Testis (tissue), 2 donors: ENCODE measurements at regions not wholly inside any gene's neighbourhood (a gene's known extent, or its start where the extent isn't known, plus 50 kb on each side); places are given as distances from the start of the nearest gene placed in this dataset.
A peak's percentile ranks its signal among the peaks of the same experiment; 100 is the strongest.

Experiments used
- DNase-seq: peaks from one replicate; pipeline ENCODE4 v3.0.0-alpha.2; 2019
- H3K27ac ChIP-seq, 2 donors: fragments of 200-600 bp; sonication (generic); one replicate each; pipeline ENCODE4 v1.5.1; 2019
- H3K27me3 ChIP-seq: fragments of 200-600 bp; sonication (generic); one replicate; pipeline ENCODE4 v1.5.1; 2019
- H3K36me3 ChIP-seq: fragments of 200-600 bp; sonication (generic); one replicate; pipeline ENCODE4 v1.5.1; 2017; ENCODE audit warnings: low read depth; ENCODE audit errors: missing control alignments
- H3K4me1 ChIP-seq: fragments of 200-600 bp; sonication (generic); one replicate; pipeline ENCODE4 v1.5.1; 2019
- H3K4me3 ChIP-seq, 2 donors: fragments of 200-600 bp; sonication (generic); one replicate each; pipeline ENCODE4 v1.5.1; 2017 to 2019
- H3K9me3 ChIP-seq: fragments of 200-600 bp; sonication (generic); one replicate; pipeline ENCODE4 v1.5.1; 2017
- POLR2A ChIP-seq: fragments of 450-650 bp; IDR thresholded peaks from one replicate; pipeline ENCODE4 v1.6.1; 2017; ENCODE audit warnings: antibody characterized with exemption, mild to moderate bottlenecking, moderate library complexity
- WGBS, 2 donors: methylation state at CpG; one replicate each; pipeline ENCODE4 v1.1.5; 2018; 5-methylcytosine and 5-hydroxymethylcytosine counted together
- intact Hi-C: fragments of 100-400 bp; cut with DNase I; formaldehyde crosslinking; loops from one replicate; pipeline ENCODE4 v1.15.1; 2023; ENCODE audit warnings: low total_unique reads
- TF ChIP-seq, protein P1 (sequence below), 3 experiments: fragments of 450-650 bp in 2 of 3; fragments of 200-600 bp in 1 of 3; sonication (generic) in 1 of 3; IDR thresholded peaks; one replicate each; pipeline ENCODE4 v1.5.1; 2016 to 2019; ENCODE audit warnings: antibody characterized with exemption in 3 of 3, mild to moderate bottlenecking in 2 of 3, moderate library complexity in 1 of 3

DNA sequence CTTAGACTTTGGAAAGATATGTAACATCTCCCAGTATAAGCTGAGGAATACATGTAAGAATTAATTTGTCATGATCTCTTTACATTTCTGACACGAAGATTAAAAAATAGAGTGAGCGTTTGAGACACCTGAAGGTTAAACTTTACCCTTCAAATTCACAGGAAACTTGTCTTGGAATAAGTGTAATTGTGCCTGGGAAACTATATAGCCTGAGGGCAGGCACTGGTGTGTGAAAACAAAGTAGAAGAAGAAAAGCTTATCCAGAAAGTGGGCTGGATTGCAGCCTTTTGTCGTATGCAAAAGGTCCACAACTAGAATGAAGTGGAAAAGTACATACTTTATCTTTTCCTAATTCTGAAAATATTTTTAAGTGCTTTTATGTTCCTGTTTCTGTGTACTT lies 275.7 kb upstream of the TCF21 start:
- H3K36me3 ChIP-seq: no peaks in the 10 kb centered on the region
- DNase-seq: no peak
- H3K4me3 ChIP-seq: no peak overlapping the region
- no peaks in the 10 kb centered on the region for H3K4me1 ChIP-seq
- no peak overlapping the region for H3K27ac ChIP-seq
- H3K27me3 ChIP-seq: no peaks in the 10 kb centered on the region
- intact Hi-C loops: no loop called here
- 69 to 72% methylated on average over 3 of the region's 3 CpGs for WGBS, 2 donors
- no peaks in the 10 kb centered on the region for H3K9me3 ChIP-seq
- no peak for TF ChIP-seq POLR2A

DNA sequence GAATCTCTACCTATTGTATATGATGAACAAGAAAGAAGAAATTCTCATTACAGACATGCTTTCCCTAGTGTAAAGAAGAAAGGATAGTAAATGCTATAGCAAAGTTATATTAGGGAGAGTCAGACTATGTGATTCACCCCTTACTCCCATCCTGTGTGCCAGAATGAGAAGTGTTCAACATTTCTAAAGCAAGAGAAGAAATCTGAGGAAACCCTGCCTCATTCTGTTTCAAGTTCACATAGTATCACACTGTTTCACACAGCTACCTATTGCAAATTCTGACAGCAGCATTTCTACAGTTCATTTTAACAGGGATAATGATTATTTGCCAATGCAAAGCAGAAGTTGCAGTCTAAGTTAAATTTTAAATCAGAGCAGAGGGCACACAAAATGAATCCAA lies 267.2 kb upstream of the TCF21 start:
- Histone ChIP-seq H3K27ac (no peak overlapping the region), H3K9me3 (no peaks in the 10 kb centered on the region), H3K4me3 (no peak overlapping the region), H3K4me1 (no peaks in the 10 kb centered on the region), H3K36me3 (no peaks in the 10 kb centered on the region), H3K27me3 (no peaks in the 10 kb centered on the region)
- no peak for DNase-seq
- TF ChIP-seq, protein P1, sequence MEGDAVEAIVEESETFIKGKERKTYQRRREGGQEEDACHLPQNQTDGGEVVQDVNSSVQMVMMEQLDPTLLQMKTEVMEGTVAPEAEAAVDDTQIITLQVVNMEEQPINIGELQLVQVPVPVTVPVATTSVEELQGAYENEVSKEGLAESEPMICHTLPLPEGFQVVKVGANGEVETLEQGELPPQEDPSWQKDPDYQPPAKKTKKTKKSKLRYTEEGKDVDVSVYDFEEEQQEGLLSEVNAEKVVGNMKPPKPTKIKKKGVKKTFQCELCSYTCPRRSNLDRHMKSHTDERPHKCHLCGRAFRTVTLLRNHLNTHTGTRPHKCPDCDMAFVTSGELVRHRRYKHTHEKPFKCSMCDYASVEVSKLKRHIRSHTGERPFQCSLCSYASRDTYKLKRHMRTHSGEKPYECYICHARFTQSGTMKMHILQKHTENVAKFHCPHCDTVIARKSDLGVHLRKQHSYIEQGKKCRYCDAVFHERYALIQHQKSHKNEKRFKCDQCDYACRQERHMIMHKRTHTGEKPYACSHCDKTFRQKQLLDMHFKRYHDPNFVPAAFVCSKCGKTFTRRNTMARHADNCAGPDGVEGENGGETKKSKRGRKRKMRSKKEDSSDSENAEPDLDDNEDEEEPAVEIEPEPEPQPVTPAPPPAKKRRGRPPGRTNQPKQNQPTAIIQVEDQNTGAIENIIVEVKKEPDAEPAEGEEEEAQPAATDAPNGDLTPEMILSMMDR (IDR thresholded peaks at IDR 0.05): no peak
- no peak for TF ChIP-seq POLR2A
- intact Hi-C loops: no loop called here

DNA sequence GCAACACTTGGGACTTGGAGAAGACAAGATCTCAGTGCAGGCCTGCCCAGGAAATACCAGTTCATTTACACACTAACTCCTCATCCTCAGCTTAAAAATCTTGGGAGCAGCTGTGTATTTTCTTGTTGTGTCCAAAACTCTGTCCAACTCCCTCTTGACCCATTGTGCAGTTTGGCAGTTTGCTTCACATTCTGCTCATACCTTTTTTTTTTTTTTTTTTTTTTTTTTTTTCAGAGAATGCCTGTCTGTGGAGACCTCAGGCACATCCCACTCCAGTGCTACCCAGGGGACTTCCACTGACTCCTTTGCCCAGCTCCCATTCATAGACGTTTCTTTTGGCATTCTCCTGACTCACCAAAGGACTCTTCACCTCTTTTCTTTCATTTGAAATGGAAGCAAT lies 265.8 kb upstream of the TCF21 start:
- Histone ChIP-seq H3K4me3 (no peak overlapping the region), H3K9me3 (no peaks in the 10 kb centered on the region), H3K27ac (no peak overlapping the region), H3K27me3 (no peaks in the 10 kb centered on the region), H3K4me1 (no peaks in the 10 kb centered on the region), H3K36me3 (no peaks in the 10 kb centered on the region)
- TF ChIP-seq, protein P1 (IDR thresholded peaks at IDR 0.05): no peak
- TF ChIP-seq POLR2A: no peak
- intact Hi-C loops: no loop called here
- peak; percentile 64 for DNase-seq
- 25 to 29% methylated on average over 1 of the region's 1 CpG for WGBS, 2 donors

DNA sequence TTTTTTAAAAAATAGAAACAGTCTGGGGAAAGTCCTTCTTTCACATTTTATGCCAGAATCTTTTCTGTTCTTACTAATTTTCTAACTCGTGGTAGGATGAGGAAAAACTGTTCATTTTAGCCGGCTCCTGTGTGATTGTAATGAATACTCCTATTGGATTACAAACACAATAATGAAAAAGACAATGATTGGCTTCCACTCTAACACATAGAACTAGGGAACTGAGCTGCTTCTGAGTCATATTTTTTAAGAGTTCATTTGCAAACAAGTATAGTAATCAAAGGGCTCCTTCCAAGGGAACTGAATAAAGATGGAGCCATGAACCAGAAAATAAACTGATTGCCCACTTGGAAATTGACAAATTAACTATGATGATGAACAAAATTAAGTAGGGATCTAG lies 265.3 kb upstream of the TCF21 start:
- H3K4me1 ChIP-seq: no peaks in the 10 kb centered on the region
- TF ChIP-seq, protein P1 (IDR thresholded peaks at IDR 0.05): no peak
- intact Hi-C loops: no loop called here
- H3K36me3 ChIP-seq: no peaks in the 10 kb centered on the region
- no peak overlapping the region for H3K27ac ChIP-seq
- H3K9me3 ChIP-seq: no peaks in the 10 kb centered on the region
- no peaks in the 10 kb centered on the region for H3K27me3 ChIP-seq
- no peak for DNase-seq
- no peak overlapping the region for H3K4me3 ChIP-seq
- WGBS, 2 donors: 26 to 37% methylated on average over 2 of the region's 2 CpGs

DNA sequence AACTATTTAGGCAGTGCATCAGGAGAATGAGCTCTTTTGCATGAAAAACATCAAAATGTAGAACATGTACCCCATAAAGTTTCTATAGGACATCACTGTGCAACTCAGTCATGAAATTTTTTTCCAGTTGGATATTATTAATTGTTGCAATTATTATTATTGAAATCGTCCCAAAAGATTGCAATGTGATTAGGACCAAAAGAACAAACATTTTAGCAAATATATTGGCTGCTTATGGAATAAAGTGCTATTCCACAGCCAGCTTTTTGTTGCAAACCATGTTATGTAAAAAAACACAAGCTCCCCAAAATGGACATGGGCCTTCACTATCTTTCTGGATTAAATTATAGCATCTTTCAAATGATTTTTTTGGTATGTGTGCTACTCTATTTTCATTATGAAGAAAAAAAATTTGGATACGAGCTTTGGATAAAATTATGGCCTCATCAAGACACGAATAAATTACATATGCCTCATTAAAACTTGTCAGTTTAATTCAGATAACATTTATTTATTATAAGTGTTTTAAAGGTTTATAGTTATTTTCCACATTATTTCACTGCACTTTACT lies 262.7 kb upstream of the TCF21 start:
- no peaks in the 10 kb centered on the region for H3K36me3 ChIP-seq
- intact Hi-C loops: no loop called here
- no peak for DNase-seq
- no peaks in the 10 kb centered on the region for H3K27me3 ChIP-seq
- TF ChIP-seq, protein P1 (IDR thresholded peaks at IDR 0.05): no peak
- TF ChIP-seq POLR2A: no peak
- H3K9me3 ChIP-seq: no peaks in the 10 kb centered on the region
- WGBS, 2 donors: 75% methylated on average over 3 of the region's 3 CpGs
- H3K4me1 ChIP-seq: no peaks in the 10 kb centered on the region
- no peak overlapping the region for H3K4me3 ChIP-seq
- H3K27ac ChIP-seq: no peak overlapping the region
